Osteocyte (in vitro differentiated cells): ENCODE measurements at regions not wholly inside any gene's neighbourhood (a gene's known extent, or its start where the extent isn't known, plus 50 kb on each side); places are given as distances from the start of the nearest gene placed in this dataset.

ENCODE experiments used
- DNase-seq: peaks from one replicate; pipeline ENCODE4 v3.0.0; 2021; ENCODE audit warnings: mixed read lengths; ENCODE audit not compliant: unreplicated experiment; ENCODE audit errors: extremely low spot score
- H3K27ac Mint-ChIP-seq: one replicate; pipeline ENCODE4 v1.8.0; 2021; ENCODE audit warnings: mild to moderate bottlenecking, mixed read lengths; ENCODE audit not compliant: unreplicated experiment
- H3K27me3 Mint-ChIP-seq: one replicate; pipeline ENCODE4 v1.8.0; 2021; ENCODE audit warnings: mixed read lengths; ENCODE audit not compliant: unreplicated experiment
- H3K36me3 Mint-ChIP-seq: one replicate; pipeline ENCODE4 v1.8.0; 2021; ENCODE audit warnings: mixed read lengths; ENCODE audit not compliant: unreplicated experiment
- H3K4me1 Mint-ChIP-seq: one replicate; pipeline ENCODE4 v1.8.0; 2021; ENCODE audit warnings: mixed read lengths; ENCODE audit not compliant: unreplicated experiment
- H3K4me3 Mint-ChIP-seq: one replicate; pipeline ENCODE4 v1.8.0; 2021; ENCODE audit warnings: mild to moderate bottlenecking, moderate library complexity, mixed read lengths; ENCODE audit not compliant: unreplicated experiment
- H3K9me3 Mint-ChIP-seq: one replicate; pipeline ENCODE4 v1.8.0; 2021; ENCODE audit warnings: mixed read lengths; ENCODE audit not compliant: unreplicated experiment
- TF ChIP-seq, protein P1 (sequence below): fragments of 200-600 bp; sonication (generic); IDR thresholded peaks from 2 replicates; pipeline ENCODE4 v1.5.0; 2021; ENCODE audit warnings: antibody characterized with exemption, mild to moderate bottlenecking, moderate library complexity

DNA sequence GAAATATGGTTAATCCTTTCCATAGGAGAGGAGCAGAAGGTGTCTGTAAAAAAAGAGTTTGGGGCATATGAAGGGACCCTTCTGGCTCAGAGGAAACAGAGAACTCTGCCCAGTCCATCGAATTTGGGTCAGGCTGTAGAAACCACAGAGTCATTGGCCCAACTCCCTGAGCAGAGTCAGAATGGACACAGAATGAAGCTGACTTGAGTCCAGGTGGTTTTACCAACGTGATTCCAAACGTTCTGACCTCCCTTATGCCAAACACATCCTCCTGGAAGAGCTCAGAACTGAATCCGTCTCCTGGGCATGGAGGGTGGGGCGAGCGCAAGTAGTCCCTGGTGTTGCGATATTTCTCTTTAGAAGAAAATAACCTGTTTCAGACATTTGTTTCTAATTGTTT lies 138.8 kb downstream of the DAD1 start:
- no peak for DNase-seq
- H3K9me3 Mint-ChIP-seq, result no peaks in the 10 kb centered on the region
- no peak overlapping the region for H3K27ac Mint-ChIP-seq
- TF ChIP-seq, protein P1, sequence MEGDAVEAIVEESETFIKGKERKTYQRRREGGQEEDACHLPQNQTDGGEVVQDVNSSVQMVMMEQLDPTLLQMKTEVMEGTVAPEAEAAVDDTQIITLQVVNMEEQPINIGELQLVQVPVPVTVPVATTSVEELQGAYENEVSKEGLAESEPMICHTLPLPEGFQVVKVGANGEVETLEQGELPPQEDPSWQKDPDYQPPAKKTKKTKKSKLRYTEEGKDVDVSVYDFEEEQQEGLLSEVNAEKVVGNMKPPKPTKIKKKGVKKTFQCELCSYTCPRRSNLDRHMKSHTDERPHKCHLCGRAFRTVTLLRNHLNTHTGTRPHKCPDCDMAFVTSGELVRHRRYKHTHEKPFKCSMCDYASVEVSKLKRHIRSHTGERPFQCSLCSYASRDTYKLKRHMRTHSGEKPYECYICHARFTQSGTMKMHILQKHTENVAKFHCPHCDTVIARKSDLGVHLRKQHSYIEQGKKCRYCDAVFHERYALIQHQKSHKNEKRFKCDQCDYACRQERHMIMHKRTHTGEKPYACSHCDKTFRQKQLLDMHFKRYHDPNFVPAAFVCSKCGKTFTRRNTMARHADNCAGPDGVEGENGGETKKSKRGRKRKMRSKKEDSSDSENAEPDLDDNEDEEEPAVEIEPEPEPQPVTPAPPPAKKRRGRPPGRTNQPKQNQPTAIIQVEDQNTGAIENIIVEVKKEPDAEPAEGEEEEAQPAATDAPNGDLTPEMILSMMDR, result no peak
- H3K27me3 Mint-ChIP-seq, result peaks cover 17% of the 10 kb centered on the region
- no peak overlapping the region for H3K4me3 Mint-ChIP-seq
- no peaks in the 10 kb centered on the region for H3K36me3 Mint-ChIP-seq
- H3K4me1 Mint-ChIP-seq, result peaks cover 12% of the 10 kb centered on the region

DNA sequence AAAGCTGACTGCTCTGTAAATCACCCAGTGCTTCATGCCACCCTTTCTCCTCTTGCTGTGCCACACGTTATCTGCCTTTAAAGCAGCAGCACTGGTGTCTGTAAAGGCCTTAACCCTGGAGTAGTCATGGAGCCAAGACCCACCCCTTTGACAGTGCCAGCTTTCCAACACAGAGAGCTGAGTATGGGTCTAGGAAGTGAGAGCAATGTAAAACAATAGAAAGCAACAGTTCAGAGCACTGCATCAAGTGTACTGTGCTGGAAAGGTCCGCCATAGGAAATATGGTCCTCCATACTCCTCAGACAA lies 139.5 kb downstream of the DAD1 start:
- DNase-seq, result no peak
- Mint-ChIP-seq H3K9me3 (no peaks in the 10 kb centered on the region), H3K27me3 (peaks cover 11% of the 10 kb centered on the region), H3K27ac (no peak overlapping the region), H3K4me3 (no peak overlapping the region), H3K36me3 (no peaks in the 10 kb centered on the region), H3K4me1 (peaks cover 12% of the 10 kb centered on the region)
- TF ChIP-seq, protein P1, result no peak

DNA sequence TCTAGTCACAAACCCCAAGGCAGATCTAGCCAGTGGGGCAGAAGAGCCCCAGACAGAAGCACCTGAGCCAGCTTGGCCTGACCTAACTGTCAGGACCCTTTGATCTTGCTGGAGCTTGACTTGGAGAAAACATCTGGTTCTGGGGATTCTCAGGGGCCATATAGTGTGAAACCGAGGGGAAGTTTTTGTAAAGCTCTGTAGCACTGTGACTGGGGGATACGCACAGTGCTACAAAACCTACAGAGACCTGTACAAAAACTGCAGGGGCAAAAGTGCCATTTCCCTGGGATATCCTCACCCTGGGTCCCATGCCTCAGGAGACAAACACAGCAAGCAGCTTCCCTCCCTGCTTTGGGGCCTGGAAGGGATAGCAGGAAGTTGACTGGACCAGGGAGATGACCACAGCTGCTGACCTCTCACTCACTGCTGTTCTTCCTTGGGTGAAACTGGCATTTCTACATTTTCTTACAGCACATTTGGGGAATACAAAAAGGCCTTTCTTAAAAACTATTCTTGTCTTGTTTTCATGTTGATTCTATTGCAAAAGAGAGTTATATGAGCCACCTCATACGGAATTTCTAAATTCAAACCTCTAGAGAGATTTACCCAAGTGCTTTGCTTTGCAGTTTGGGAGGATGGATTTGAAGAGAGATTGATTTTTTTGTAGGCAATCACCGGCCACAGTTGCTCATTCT lies 140.0 kb downstream of the DAD1 start:
- DNase-seq, result no peak
- Mint-ChIP-seq H3K4me1 (peaks cover 12% of the 10 kb centered on the region), H3K9me3 (no peaks in the 10 kb centered on the region), H3K27me3 (peaks cover 11% of the 10 kb centered on the region), H3K27ac (peak overlapping the region; percentile 59), H3K36me3 (no peaks in the 10 kb centered on the region), H3K4me3 (no peak overlapping the region)
- TF ChIP-seq, protein P1, result no peak

DNA sequence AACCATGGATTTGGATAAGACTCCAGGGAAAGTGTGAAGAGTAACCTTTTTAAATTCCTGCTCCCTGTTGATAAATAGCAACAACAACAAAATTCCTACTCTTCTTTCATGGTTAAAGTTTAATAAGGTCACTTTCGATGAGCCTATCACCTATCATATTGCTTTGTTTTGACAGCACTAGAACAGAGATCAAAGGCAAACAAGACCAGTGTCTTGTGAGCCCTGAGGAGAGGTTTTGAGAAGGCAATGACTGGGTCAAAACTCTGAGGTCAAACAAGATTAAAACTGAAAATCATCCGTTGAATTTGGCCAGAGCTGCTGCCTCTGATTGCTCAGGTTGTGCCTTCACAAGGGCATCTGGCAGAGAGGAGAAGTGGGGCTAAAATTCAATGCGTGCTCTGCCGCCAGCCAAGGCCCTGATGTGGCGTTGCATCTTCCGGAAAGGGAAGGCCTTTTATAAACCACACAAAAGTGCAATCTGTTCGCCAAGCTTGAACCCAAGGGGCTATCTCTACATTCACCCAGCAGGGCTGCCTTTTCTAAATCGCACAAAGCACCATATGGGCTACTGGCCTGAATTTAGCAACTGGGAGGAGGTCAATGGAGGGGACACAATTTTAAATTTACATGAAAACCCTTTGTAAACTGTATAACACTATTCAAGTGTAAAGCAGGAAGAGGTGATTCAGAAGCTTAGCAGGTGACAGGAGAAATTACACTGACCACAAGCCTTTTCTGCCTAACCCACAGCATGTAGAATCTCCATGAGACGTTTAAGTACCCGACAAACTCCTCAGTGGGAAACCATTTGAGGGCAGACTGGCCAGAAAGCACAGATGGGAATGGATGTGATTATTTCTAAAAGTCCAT lies 140.8 kb downstream of the DAD1 start:
- Mint-ChIP-seq H3K27ac (peak overlapping the region; percentile 59), H3K36me3 (no peaks in the 10 kb centered on the region), H3K27me3 (peaks cover 10% of the 10 kb centered on the region), H3K9me3 (no peaks in the 10 kb centered on the region), H3K4me3 (no peak overlapping the region), H3K4me1 (peaks cover 12% of the 10 kb centered on the region)
- DNase-seq, result no peak
- TF ChIP-seq, protein P1, result no peak

DNA sequence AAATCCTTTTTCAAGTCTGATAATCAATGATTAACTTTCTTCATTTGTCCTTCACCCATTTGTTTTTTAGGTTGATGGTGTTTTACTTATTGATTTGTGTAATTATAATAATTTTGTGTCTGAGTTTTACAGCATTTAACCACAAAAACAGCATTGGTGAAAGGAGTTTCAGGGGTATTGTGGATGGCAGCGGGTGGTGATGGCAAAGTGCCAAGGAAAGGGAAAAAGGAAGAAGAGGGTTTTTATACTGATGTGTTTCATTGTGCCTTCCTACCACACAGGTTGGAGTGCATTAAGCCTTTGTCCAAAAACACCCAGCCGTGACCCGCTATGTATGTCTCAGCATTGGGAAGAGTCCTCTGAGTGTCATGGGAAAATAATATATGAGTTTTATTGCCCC lies 150.3 kb downstream of the DAD1 start:
- no peak overlapping the region for H3K27ac Mint-ChIP-seq
- TF ChIP-seq, protein P1, result no peak
- DNase-seq, result no peak
- no peaks in the 10 kb centered on the region for H3K36me3 Mint-ChIP-seq
- no peak overlapping the region for H3K4me3 Mint-ChIP-seq
- peaks cover 20% of the 10 kb centered on the region for H3K4me1 Mint-ChIP-seq
- no peaks in the 10 kb centered on the region for H3K27me3 Mint-ChIP-seq
- H3K9me3 Mint-ChIP-seq, result no peaks in the 10 kb centered on the region
